NCI-H187 (cell line): ENCODE measurements at regions not wholly inside any gene's neighbourhood (a gene's known extent, or its start where the extent isn't known, plus 50 kb on each side); places are given as distances from the start of the nearest gene placed in this dataset.
"Not testable (repeated sequence)": the region's sequence is repeated elsewhere in the genome, so short reads cannot be mapped to it uniquely, and the experiment has no call there.

ENCODE experiments used
- DNase-seq, 2 experiments: peaks; one replicate each; lab custom pipeline; 2025; lab: John Stamatoyannopoulos, UW

DNA sequence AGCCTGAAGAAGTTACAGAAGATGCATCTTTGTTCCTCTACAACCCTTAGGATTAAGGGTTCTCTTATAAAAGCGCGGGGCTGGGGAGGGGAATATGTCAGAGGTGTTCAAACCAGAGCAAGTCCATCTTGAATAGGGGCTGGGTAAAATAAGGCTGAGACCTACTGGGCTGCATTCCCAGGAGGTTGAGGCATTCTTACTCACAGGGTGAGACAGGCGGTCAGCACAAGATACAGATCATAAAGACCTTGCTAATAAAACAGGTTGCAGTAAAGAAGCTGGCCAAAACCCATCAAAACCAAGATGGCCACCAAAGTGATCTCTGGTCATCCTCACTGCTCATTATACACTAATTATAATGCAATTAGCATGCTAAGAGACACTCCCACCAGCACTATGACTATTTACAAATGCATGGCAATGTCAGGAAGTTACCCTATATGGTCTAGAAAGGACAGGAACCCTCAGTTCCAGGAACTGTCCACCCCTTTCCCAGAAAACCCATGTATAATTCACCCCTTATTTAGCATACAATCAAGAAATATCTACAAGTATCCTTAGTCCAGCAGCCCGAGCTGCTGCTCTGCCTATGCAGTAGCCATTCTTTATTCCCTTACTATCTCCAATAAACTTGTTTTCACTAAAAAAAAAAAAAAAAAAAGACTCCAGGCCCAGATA lies 108.1 kb upstream of the FOXN3 start:
- no peak for DNase-seq

DNA sequence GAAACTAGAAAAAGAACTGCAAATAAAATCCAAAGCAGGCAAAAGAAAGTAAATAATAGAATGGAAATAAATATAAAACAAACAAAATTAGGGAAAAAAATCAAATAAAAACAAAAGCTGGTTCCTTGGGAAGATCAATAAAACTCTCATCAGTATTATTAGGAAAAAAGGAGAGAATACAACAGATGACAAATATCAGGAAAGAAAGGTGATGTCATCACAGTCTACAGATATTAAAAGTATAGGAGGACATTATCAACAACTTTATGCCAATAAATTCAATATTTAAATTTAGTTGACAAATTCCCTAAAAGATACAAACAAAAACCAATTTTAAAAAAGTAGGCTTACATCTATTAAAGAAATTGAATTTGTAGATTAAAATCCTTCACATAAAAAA lies 107.4 kb upstream of the FOXN3 start:
- no peak for DNase-seq

- DNase-seq = no peak
These were observed 105.0 kb upstream of the FOXN3 start for GRCh38 chr14:89521988-89522387.

DNA sequence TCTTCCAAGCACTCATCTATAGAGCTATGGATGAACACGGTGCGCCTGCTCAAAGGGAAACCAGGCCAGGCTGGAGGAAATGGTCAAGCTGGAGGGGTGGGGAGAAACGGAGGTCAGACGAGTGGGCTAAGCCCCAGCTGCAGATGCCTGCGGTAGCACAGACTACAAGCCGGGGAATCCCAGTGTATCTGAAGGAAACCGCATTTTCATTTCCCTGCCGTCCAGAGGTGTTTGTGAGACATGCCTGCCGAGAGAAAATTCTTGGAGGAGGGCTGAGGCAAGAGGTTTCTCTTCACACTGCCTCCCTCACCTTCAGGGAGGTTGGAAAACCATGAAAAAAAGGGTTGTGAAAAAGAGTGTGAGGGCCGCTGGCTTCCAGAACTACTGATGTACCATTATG lies 102.0 kb upstream of the FOXN3 start:
- no peak for DNase-seq

DNA sequence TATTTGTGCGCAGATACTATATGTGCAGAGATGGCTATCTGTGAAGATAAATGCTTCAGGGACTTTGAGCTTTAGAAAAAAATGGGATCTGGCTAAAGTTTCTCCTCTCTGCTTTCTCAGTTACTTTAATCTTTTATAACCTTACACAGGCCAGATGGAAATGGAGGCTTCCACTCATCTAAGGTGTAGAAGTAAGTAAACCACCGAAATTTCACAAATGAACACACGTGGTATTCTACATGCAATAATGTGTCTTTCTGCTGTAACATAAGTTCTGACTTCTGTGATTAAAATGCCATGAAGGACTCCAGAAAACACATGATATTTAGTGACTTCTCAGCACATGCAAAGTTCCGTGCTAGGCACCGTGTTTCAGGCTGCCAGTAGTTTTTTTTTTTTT lies 99.1 kb upstream of the FOXN3 start:
- no peak for DNase-seq

DNA sequence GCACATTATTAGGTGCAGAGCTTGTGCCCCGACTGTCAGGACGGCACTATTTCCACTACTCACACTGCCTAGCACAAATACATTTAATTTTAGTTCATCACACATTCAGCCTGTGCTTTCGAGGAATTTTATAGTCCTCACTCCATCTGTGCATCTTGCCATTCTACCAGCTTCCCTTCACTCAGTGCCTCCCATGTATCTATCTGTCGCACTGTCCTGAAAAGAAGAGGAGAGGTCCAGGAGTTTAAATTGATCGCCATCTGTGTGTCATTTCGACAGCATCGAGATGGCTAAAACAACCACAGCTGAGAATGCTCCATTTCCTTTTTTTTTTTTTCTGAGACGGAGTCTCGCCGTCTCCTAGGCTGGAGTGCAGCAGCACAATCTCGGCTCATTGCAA lies 97.6 kb upstream of the FOXN3 start:
- DNase-seq = no peak

GRCh38 chr14:89509891-89510290 lies 92.9 kb upstream of the FOXN3 start:
- no peak for DNase-seq

DNA sequence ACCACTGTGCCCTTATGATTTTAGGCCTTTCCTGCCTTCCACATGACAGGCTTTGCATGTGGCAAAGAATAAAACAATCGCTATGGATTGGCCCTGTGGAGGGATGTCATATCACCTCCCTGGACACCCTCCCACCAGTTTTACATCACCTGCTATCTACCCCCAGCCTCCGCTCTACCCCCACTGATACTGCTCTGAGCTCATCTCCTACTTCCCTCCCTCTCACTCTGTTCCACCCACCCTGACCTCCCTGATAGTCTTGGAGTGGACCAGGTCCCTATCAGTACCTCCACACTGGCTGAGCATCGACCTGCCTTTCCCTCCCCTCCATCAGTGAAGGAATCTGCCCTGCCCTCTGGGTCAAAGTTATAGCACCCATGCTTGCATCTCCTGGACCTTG lies 91.8 kb upstream of the FOXN3 start:
- no peak for DNase-seq

GRCh38 chr14:89507926-89508460 lies 91.0 kb upstream of the FOXN3 start:
- no peak for DNase-seq

GRCh38 chr14:89507521-89507920 lies 90.5 kb upstream of the FOXN3 start:
- DNase-seq = no peak

GRCh38 chr14:89506891-89507452 lies 89.9 kb upstream of the FOXN3 start:
- not testable (repeated sequence) for DNase-seq

- DNase-seq = no peak
These were observed 87.7 kb upstream of the FOXN3 start for GRCh38 chr14:89504602-89505313.

DNA sequence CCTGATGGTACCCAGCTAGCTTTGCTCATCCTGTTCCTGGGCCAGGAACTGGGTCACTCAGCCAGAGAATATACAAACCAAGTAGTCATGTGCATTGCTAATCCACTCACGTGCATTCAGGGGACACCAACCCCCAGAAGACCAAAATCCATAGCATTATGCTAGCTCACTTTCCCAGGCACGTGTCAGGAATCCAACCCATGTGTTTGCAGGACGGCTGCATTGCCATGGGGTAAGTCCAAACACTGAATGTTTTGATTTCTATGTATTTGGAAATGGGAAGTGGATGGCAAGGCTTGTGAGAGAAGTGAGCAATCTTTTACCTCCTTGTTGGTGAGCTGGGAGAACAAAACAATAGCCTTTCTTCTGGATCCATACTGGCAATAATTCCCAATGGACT lies 87.1 kb upstream of the FOXN3 start:
- DNase-seq = no peak

DNA sequence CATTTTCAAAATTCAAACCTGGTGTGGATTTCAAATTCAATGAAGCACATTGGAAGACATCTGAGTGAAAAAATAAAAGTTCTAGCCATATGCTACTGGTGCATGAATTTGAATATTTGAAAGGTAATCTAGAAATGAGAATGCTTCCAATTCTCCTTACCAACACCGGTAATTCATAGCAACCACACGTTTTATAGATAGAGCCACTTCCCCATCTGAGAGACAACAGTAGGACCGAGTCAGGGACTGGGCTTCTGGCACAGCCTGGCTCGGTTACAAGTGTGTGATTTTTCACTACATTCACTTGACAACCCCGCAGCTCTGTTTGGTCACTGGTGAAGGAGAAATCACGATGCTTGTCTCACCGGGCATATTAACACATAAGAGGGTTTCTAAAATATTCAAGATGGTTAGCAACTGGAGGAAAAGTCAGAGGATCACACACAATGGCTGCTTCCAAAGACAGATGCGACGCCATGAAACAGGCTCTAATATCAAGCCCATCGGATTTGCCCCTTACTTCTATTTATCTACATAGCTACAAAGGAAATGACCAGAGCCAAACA lies 86.5 kb upstream of the FOXN3 start:
- DNase-seq = no peak

DNA sequence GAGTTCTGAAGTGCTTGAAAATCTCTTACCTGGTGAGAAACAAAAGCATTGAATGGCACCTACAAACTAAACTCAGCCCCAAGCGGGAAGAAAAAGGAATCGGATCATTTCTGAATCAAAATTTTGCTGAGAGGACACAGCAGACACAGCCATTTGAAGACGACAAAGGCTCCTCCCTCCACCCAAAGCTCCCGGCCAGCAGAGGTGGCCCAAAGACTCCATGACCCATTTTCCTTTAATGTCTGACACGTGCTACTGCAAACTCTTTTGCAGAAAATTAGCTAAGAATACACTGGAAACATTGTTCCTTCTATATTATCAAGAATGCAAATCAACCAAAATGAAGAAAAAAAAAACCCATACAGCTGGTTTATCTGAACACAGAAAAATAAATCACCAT lies 85.9 kb upstream of the FOXN3 start:
- no peak for DNase-seq

GRCh38 chr14:89501381-89501780 lies 84.3 kb upstream of the FOXN3 start:
- no peak for DNase-seq

DNA sequence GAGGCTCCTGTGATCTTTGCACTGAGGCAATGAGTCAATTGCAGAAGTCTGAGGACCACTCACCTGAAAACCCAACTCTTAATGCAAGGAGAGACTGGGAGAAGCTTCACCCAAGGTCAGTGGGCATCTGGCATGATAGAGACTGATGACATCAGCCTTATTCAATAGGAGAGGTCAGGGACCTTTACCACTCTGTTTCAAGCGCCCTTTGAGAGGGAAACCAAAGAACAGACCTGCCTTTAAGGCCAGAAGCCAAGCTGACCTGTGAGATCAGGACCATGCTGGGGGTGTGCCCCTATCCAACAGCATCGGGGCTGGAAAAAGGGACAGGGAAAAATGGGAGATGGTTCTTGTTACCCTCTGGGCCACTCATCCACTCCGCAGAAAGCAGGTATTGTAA lies 83.3 kb upstream of the FOXN3 start:
- DNase-seq = no peak

DNA sequence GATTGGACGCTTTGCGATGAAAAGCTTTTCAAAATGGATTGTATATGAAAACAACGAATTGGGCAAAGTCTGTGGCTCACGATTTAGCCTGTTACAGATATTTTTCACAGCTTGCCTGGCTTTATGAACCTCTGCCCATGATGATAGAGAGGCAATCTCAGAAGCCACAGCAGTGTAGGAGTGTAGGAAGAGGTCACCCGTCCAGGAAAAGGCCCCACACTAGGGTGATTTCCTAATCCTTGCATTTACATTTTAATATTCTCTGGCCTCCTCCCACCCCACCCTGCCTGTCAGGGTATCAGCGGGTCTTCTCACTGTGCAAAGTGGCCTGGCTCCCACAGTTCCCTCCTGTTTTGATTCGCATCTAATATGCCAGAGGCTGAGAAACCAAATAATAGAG lies 81.8 kb upstream of the FOXN3 start:
- no peak for DNase-seq

- DNase-seq = no peak
These were observed 78.7 kb upstream of the FOXN3 start for GRCh38 chr14:89495718-89496117.

GRCh38 chr14:89493877-89494634 lies 77.0 kb upstream of the FOXN3 start:
- no peak for DNase-seq

- DNase-seq = no peak
These were observed 76.4 kb upstream of the FOXN3 start for GRCh38 chr14:89493406-89493805.

DNA sequence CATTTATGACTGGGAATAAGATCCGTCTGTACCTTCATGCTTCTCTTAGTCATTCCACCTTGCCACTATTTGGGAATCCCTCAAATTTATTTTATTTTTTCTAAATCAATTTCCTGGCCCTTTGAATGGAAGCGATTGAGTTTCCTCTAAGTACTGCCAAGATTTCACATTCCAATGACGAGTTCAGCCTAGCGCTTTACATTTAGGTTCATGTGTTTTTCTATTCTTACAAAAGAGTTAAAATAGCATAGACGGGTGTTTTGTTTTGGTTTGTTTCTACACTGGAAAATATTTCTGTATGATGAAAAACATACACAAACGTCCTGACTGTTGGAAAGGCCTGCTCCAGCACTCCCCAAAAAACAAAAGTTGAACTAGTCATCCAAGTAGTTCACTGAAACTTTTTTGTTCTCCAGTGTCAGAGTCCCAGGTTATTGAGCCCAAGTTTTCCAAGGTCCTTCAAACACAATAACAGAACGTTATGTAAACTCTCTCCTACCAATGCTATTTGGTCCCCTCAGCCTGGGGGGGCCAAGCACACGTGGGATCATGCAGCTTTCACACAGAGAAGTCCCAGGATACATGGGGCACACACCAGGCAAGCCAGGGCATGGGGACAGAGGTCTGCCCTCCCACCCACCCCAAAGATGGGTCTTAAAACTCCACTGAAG lies 74.8 kb upstream of the FOXN3 start:
- DNase-seq = no peak
